HG02623 (cell line): ENCODE measurements at regions not wholly inside any gene's neighbourhood (a gene's known extent, or its start where the extent isn't known, plus 50 kb on each side); places are given as distances from the start of the nearest gene placed in this dataset.

ENCODE experiments used
- ATAC-seq: cut with Tn5 transposase; IDR thresholded peaks from one replicate; pipeline ENCODE4 v1.9.1; 2021; ENCODE audit warnings: moderate library complexity; ENCODE audit not compliant: unreplicated experiment

DNA sequence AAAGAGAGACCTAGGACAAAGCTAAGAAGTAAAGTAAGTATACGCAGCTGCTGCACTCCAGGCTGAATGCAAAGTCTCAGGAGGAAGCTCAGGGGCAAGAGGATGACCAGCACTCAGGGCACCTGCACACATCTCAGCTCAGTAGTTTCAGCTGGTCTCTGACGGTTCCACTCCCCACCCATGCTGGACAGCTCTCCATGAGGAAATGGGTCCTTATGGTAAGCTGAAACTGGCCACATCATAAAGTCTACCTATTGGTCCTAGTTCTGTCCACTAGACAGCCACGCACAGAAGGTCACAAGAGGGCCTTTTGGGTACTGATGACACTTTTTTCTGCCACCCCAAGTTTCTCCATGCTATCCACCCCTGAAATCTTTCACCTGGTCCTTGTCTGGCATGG is 215.3 kb downstream of the TTC32 start:
- no peak for ATAC-seq

DNA sequence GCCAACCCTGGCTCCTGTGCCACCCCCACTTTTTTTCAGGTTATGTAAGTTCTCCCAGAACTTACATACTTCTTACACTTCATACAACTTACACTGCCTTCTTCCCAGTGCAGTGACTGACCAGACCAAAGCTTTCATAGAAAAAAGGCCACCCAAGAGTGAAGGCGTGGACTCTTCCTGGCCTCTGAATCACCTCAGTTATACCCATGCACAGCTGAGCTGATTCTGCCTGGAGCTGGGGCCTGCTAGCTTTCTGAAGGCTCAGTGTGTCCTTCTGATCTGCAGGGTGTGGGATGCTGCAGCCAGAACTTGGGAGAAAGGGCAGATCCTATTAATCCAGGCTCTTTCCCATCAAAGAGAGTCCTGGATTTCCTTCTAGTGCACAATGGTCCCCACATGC is 216.1 kb downstream of the TTC32 start:
- ATAC-seq: no peak

- ATAC-seq: no peak
Observed at GRCh38 chr2:19684516-19684915, 217.3 kb downstream of the TTC32 start.

- ATAC-seq: no peak
Observed at GRCh38 chr2:19683556-19683955, 218.2 kb downstream of the TTC32 start.

DNA sequence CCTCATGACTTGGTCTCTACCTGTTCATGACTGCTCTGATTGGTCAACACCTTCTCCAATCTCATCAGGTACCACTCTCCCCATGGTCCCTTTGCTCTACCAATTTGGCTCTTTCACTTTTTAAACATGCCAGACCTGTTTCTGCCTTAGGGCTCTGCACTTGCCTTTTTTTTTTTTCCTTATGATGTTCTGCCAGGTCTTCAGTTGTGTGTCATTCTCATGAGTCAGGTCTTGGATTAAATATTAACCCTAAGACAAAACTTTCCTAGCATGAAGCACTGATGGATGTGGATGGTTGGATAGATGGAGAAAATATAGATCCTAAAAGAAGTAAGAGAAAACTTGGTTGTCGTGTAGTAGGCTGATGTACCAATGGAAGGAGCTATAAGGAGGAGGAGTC is 219.3 kb downstream of the TTC32 start:
- ATAC-seq: no peak

GRCh38 chr2:19677825-19678518 is 223.8 kb downstream of the TTC32 start:
- no peak for ATAC-seq

DNA sequence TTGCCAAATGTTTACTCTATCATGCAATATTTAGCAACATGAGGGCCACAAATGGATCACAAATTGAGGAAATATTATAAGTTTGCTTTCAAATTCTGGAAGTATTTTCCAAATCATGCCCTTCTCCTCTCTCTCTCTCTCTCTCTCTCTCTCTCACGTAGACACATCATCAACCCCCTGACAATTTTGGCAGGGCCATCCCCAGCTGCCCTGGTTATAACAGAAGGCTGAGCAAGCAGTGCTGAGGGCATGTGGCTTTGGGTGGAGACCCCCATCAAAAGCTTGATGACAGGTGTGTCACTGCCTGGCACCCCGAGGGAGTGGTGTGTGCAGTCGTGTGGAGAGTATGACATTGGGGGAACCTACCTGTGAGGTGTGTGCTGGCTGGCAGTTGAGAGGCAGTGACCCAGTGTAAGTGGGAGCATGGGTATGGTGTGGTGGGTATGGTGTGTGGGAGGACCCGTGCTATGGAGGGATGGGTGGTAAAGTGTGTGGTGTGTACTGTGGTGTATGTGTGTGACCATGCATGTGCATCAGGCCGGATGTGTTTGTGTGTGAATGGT is 224.5 kb downstream of the TTC32 start:
- ATAC-seq: no peak

DNA sequence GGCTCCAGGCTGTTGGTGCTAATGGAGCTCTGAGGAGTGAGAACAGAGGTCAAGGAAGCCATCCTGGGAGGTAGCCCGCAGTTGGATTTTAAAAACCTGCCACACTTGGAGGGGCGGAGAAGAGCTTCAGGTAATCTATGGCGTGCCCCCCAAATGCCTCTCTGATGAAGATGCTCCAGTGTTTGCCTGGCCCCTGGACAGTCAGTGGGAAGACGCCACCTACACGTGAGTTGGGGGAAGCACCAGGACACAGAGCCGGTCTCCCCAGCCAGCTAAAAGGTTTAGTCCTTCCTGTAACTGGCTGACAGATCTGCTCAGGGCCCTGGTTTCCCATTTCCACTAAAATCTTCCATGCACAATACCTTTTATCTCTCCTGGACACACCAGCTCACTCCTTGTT is 225.0 kb downstream of the TTC32 start:
- ATAC-seq: no peak

- no peak for ATAC-seq
Observed at GRCh38 chr2:19675856-19676460, 225.8 kb downstream of the TTC32 start.

GRCh38 chr2:19675003-19675629 is 226.7 kb downstream of the TTC32 start:
- ATAC-seq: no peak

- ATAC-seq: no peak
Observed at GRCh38 chr2:19674051-19675002, 227.5 kb downstream of the TTC32 start.

- no peak for ATAC-seq
Observed at GRCh38 chr2:19673213-19673791, 228.5 kb downstream of the TTC32 start.

DNA sequence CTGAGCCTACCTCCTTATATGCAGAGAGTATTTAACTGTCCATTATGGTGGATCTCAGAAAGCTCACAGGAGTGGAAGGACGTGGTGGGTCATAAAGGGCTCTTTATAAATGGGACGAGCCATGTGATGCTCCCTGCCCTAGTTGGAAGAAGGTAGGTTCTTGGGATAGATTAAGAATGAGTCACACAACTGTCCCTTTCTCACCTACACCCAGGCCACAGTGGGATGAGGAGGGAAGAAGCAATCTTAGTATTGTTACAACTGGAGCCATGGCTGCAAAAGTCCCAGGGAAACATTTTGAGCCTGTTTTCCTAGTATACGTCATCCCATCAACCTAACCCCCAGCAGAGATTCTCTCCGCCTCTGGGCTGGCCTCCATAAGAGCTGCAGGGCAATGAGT is 229.9 kb downstream of the TTC32 start:
- ATAC-seq: no peak

- no peak for ATAC-seq
Observed at GRCh38 chr2:19671311-19671710, 230.5 kb downstream of the TTC32 start.

DNA sequence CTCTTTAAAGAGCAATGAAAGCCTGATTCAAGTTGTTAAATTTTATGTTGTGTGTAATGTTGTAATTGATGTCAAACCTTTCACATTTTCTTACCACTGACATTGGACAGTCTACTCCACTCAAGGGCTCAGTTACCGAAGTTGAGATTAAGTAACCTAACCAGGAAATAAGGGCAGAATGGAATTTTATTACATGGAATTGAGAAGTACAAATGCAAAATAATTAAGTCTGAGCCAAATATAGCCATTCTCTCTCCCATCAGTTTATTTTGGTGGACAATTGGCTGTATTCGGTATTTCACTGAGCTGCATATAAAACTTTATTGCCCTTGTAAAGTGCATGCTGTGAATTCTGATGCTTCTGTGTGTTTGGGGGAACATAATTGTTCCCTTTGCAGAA is 231.5 kb downstream of the TTC32 start:
- no peak for ATAC-seq

GRCh38 chr2:19669559-19669958 is 232.2 kb downstream of the TTC32 start:
- ATAC-seq: no peak

DNA sequence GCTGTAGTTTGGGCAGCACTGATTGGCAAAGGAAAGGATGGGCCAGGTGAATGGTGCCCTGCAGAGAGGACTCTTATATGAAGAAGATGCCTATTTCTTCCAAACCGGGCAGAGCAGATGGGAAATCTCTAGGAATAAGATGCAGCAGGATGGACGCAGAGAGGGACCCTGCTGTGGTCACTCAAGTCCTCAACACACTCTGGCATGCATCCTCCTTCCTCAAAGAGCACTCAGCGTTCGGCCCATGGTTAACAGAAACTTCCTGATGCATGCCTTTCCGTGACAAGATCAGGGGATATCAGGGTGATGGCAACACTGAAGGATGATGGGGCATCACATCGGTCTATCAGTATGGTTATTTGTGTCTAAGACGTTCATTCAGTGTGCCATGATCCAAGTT is 232.7 kb downstream of the TTC32 start:
- no peak for ATAC-seq

DNA sequence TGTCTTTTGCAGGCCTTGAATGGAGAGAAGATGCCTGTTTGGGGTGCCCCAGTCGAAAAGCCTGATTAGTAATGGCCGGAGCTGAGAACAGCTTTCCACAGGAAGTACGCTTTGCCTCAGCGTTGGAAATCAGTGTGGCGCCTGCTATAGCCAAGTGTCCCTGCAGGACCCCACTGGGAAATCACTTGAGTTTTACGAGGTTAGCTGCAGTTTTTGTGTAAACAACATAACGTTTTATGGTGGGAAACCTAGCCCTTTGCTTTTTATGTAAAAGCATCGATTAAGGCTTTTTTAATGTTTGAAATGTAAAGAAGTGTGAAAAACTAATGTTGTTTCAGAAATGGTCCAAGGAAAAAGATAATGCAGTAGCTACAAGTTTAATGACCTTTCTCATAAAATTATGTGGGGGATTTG is 234.2 kb downstream of the TTC32 start:
- no peak for ATAC-seq

DNA sequence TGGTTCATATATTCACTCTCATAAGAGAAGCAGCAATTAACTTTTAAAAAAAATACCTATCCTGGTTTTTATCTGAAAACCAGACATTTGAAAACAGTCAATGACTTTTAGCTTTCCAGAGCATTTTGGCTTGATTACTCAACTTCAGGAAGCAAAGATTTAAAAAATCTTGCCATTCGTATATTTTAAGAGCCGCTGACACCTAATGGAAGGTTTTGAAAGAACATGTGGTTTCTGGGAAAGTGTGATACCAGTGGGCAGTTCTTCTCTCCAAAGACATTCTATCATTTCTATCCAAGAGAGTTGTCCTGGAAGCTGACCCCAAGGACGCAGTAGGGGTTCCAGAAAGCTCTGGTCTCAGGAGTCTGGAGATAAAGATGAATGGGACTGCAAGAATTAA is 234.7 kb downstream of the TTC32 start:
- ATAC-seq: no peak

DNA sequence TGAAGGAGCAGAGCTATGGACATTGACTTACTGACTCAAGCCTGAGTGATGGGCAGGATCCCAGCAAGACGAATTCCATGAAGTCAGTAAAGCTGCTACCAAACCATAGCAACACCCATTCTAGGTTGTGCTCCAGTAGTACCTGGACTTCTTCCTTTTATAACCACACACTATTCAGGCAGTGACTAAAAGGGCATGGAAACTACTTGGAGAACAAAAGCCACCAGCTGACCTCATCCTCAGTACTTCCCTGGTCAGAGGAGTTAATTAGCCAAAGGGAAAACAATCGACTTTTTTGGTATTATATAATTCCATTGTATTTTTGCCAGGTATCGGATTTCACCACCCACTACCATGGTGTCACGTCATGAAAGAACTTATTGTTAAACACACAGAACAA is 237.1 kb downstream of the TTC32 start:
- no peak for ATAC-seq
